DOHH2 (cell line): ENCODE measurements at regions not wholly inside any gene's neighbourhood (a gene's known extent, or its start where the extent isn't known, plus 50 kb on each side); places are given as distances from the start of the nearest gene placed in this dataset.

Source experiments
- EZH2phosphoT487 ChIP-seq: fragments of 200-600 bp; sonication (generic); IDR thresholded peaks from 2 replicates; pipeline ENCODE4 v1.6.1; 2017; ENCODE audit warnings: borderline replicate concordance, mild to moderate bottlenecking, antibody characterized with exemption, low read length, moderate library complexity, mixed read lengths
- TF ChIP-seq, protein P1 (sequence below): fragments of 200-600 bp; sonication (generic); IDR thresholded peaks from one replicate; pipeline ENCODE4 v1.5.1; 2014; ENCODE audit warnings: antibody characterized with exemption, mild to moderate bottlenecking, low read depth, low read length; ENCODE audit not compliant: poor library complexity, severe bottlenecking

DNA sequence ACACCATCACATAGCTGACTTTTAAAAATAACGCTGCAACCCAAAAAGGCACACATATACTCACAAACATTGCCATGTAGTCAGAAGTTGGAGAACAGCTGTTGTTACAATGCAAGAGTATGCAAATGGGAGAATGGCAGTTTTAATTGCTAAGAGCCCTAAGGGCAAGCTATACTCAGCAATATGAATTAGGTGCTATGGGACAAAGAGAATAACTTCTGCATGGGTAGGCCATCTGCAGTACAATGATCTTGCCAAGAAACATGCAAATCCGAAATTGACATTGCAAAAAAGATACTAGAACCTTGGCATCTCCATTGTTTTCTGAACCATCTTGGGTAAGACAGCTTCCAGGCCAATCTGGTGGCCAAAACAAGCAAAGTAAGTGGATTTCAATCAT is 697.8 kb downstream of the LRRIQ3 start:
- TF ChIP-seq, protein P1, sequence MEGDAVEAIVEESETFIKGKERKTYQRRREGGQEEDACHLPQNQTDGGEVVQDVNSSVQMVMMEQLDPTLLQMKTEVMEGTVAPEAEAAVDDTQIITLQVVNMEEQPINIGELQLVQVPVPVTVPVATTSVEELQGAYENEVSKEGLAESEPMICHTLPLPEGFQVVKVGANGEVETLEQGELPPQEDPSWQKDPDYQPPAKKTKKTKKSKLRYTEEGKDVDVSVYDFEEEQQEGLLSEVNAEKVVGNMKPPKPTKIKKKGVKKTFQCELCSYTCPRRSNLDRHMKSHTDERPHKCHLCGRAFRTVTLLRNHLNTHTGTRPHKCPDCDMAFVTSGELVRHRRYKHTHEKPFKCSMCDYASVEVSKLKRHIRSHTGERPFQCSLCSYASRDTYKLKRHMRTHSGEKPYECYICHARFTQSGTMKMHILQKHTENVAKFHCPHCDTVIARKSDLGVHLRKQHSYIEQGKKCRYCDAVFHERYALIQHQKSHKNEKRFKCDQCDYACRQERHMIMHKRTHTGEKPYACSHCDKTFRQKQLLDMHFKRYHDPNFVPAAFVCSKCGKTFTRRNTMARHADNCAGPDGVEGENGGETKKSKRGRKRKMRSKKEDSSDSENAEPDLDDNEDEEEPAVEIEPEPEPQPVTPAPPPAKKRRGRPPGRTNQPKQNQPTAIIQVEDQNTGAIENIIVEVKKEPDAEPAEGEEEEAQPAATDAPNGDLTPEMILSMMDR = no peak
- no peak for TF ChIP-seq EZH2phosphoT487
